ENCODE measurements at regions not wholly inside any gene's neighbourhood (a gene's known extent, or its start where the extent isn't known, plus 50 kb on each side); places are given as distances from the start of the nearest gene placed in this dataset.

- TF ChIP-seq, protein P1, sequence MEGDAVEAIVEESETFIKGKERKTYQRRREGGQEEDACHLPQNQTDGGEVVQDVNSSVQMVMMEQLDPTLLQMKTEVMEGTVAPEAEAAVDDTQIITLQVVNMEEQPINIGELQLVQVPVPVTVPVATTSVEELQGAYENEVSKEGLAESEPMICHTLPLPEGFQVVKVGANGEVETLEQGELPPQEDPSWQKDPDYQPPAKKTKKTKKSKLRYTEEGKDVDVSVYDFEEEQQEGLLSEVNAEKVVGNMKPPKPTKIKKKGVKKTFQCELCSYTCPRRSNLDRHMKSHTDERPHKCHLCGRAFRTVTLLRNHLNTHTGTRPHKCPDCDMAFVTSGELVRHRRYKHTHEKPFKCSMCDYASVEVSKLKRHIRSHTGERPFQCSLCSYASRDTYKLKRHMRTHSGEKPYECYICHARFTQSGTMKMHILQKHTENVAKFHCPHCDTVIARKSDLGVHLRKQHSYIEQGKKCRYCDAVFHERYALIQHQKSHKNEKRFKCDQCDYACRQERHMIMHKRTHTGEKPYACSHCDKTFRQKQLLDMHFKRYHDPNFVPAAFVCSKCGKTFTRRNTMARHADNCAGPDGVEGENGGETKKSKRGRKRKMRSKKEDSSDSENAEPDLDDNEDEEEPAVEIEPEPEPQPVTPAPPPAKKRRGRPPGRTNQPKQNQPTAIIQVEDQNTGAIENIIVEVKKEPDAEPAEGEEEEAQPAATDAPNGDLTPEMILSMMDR (IDR thresholded peaks at IDR 0.05): no peak
- TF ChIP-seq POLR2AphosphoS5 (IDR thresholded peaks at IDR 0.05): no peak
- no peak for TF ChIP-seq POLR2A (IDR thresholded peaks at IDR 0.05)
Measured at GRCh38 chr9:6142799-6143454, 72.7 kb upstream of the IL33 start.
